Kidney (tissue), 13 donors: ENCODE measurements at regions not wholly inside any gene's neighbourhood (a gene's known extent, or its start where the extent isn't known, plus 50 kb on each side); places are given as distances from the start of the nearest gene placed in this dataset.

ENCODE experiments used
- DNase-seq, 5 donors: peaks; one replicate each; pipeline ENCODE4 v3.0.0-alpha.2; 2013 to 2020
- FAIRE-seq: peaks from 2 replicates; lab custom pipeline; 2012; peaks lifted over from hg19 to GRCh38; lab: Jason Lieb, UNC
- H3K27ac ChIP-seq, 2 donors: one replicate each; pipeline ENCODE4 v1.7.0; 2013; ENCODE audit warnings: low read depth in 2 of 2, low read length in 2 of 2, inconsistent platforms in 1 of 2
- H3K27me3 ChIP-seq: one replicate; pipeline ENCODE4 v1.7.1; 2013; ENCODE audit warnings: low read length, inconsistent platforms; ENCODE audit not compliant: control insufficient read depth, insufficient read depth
- H3K36me3 ChIP-seq, 3 donors: one replicate each; pipeline versions ENCODE4 v1.7.0 to v1.7.1; 2013; ENCODE audit warnings: low read length in 3 of 3, control low read depth in 1 of 3, inconsistent platforms in 1 of 3; ENCODE audit not compliant: insufficient read depth in 3 of 3, control insufficient read depth in 2 of 3
- H3K4me1 ChIP-seq, 3 donors: one replicate each; pipeline versions ENCODE4 v1.7.0 to v1.7.1; 2013; ENCODE audit warnings: low read length in 3 of 3, inconsistent platforms in 1 of 3, low read depth in 1 of 3; ENCODE audit not compliant: control insufficient read depth in 2 of 3, insufficient read depth in 2 of 3
- H3K4me3 ChIP-seq, 3 donors: one replicate each; pipeline versions ENCODE4 v1.7.0 to v1.8.1; 2013; ENCODE audit warnings: low read length in 3 of 3, control low read depth in 1 of 3, inconsistent platforms in 1 of 3
- H3K9ac ChIP-seq, 3 donors: one replicate each; pipeline versions ENCODE4 v1.7.0 to v1.7.1; 2013; ENCODE audit warnings: low read length in 3 of 3, control low read depth in 1 of 3, inconsistent platforms in 1 of 3
- H3K9me3 ChIP-seq, 3 donors: one replicate each; pipeline versions ENCODE4 v1.7.0 to v1.7.1; 2013; ENCODE audit warnings: low read length in 3 of 3, control low read depth in 1 of 3, inconsistent platforms in 1 of 3; ENCODE audit not compliant: control insufficient read depth in 2 of 3, insufficient read depth in 1 of 3
- intact Hi-C: fragments of 100-400 bp; cut with DNase I; formaldehyde crosslinking; loops from one replicate; pipeline ENCODE4 v1.11.1; 2022
- TF ChIP-seq, protein P1 (sequence below): IDR thresholded peaks from 3 replicates; pipeline ENCODE4 v1.5.1; 2012; ENCODE audit warnings: mild to moderate bottlenecking, moderate library complexity, borderline replicate concordance; ENCODE audit not compliant: insufficient read depth; ENCODE audit errors: extremely low read depth
- donor health status: control.
- donor health status: control.
- donor health status: control.
- donor health status: control.
- donor health status: control.
- donor health status: DM: yes; HTN: yes; CAD: no.
- donor health status: Normal renal cell carcinoma (clear cell type).

DNA sequence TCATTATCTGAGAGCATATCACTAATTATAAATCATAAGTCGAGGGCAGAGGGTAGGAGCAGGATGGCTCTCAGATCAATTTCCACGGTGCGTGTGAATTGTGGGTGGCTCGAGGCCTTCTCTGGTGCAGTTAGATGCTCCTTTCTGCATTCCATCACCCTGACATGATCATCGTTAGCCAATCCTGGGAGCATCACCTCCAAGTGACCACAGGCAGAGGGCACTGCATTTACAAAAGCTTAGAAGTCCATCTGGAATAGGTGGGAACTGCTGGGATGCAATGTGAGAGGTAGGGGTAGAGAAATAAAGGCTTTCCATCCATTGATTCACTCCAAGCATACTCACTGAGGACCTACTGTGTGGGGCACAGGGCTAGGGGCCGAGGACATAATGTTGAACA is 538.2 kb upstream of the TBX3 start:
- FAIRE-seq, result no peak
- H3K4me1 ChIP-seq, result no peaks in the 10 kb centered on the region
- intact Hi-C loops, result no loop called here

DNA sequence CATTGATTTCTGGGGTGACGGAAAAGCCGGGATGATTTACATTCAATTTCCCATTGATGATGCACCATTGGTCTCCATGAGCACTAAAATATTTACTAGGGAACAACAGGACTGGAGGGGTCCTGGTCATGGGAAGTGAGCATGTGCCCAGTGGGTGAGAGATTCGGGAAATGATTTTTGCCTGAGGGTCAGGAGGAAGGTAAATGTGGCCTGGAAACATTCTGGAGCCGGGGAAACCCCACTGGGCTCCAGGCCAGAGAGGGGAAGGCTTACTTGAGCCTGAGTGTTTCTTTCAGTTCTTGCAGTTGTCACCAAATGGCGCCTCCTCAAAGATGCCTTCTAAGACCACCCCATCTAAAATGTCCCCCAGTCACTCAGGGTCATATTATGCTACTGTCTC is 532.3 kb upstream of the TBX3 start:
- Histone ChIP-seq H3K36me3 (no peaks in the 10 kb centered on the region), H3K27ac (no peak overlapping the region), H3K27me3 (no peaks in the 10 kb centered on the region), H3K4me1 (peaks cover 0 to 2% (median 0%) of the 10 kb centered on the region in 3 donors), H3K9me3 (no peaks in the 10 kb centered on the region), H3K9ac (no peak overlapping the region), H3K4me3 (no peak overlapping the region)
- TF ChIP-seq, protein P1, sequence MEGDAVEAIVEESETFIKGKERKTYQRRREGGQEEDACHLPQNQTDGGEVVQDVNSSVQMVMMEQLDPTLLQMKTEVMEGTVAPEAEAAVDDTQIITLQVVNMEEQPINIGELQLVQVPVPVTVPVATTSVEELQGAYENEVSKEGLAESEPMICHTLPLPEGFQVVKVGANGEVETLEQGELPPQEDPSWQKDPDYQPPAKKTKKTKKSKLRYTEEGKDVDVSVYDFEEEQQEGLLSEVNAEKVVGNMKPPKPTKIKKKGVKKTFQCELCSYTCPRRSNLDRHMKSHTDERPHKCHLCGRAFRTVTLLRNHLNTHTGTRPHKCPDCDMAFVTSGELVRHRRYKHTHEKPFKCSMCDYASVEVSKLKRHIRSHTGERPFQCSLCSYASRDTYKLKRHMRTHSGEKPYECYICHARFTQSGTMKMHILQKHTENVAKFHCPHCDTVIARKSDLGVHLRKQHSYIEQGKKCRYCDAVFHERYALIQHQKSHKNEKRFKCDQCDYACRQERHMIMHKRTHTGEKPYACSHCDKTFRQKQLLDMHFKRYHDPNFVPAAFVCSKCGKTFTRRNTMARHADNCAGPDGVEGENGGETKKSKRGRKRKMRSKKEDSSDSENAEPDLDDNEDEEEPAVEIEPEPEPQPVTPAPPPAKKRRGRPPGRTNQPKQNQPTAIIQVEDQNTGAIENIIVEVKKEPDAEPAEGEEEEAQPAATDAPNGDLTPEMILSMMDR, result no peak
- intact Hi-C loops, result no loop called here
- FAIRE-seq, result no peak
- DNase-seq, result peak in 1 of 5 donors; percentile 32

More for the DNA sequence above, 538.2 kb upstream of the TBX3 start:
- no peak for DNase-seq
- H3K9ac ChIP-seq, result no peak overlapping the region
- no peaks in the 10 kb centered on the region for H3K9me3 ChIP-seq
- no peak overlapping the region for H3K27ac ChIP-seq
- H3K27me3 ChIP-seq, result no peaks in the 10 kb centered on the region
- no peak overlapping the region for H3K4me3 ChIP-seq
- no peaks in the 10 kb centered on the region for H3K36me3 ChIP-seq
- TF ChIP-seq, protein P1, result no peak

GRCh38 chr12:115215544-115215943 is 531.6 kb upstream of the TBX3 start:
- peaks cover 0 to 2% (median 0%) of the 10 kb centered on the region in 3 donors for H3K4me1 ChIP-seq
- no peak overlapping the region for H3K27ac ChIP-seq
- H3K27me3 ChIP-seq, result no peaks in the 10 kb centered on the region
- no peaks in the 10 kb centered on the region for H3K36me3 ChIP-seq
- intact Hi-C loops, result no loop called here
- no peak overlapping the region for H3K9ac ChIP-seq
- no peak for DNase-seq
- H3K4me3 ChIP-seq, result no peak overlapping the region
- no peaks in the 10 kb centered on the region for H3K9me3 ChIP-seq
- TF ChIP-seq, protein P1, result no peak
- no peak for FAIRE-seq

- TF ChIP-seq, protein P1, result no peak
- FAIRE-seq, result no peak
- Histone ChIP-seq H3K4me3 (no peak overlapping the region), H3K9ac (no peak overlapping the region), H3K36me3 (no peaks in the 10 kb centered on the region), H3K27ac (no peak overlapping the region), H3K4me1 (peaks cover 0 to 2% (median 0%) of the 10 kb centered on the region in 3 donors), H3K27me3 (no peaks in the 10 kb centered on the region), H3K9me3 (no peaks in the 10 kb centered on the region)
- DNase-seq, result peak in 1 of 5 donors; percentile 46
- intact Hi-C loops, result no loop called here
Measured at GRCh38 chr12:115213538-115214016, 529.6 kb upstream of the TBX3 start.
